ENCODE measurements at regions not wholly inside any gene's neighbourhood (a gene's known extent, or its start where the extent isn't known, plus 50 kb on each side); places are given as distances from the start of the nearest gene placed in this dataset.

DNA sequence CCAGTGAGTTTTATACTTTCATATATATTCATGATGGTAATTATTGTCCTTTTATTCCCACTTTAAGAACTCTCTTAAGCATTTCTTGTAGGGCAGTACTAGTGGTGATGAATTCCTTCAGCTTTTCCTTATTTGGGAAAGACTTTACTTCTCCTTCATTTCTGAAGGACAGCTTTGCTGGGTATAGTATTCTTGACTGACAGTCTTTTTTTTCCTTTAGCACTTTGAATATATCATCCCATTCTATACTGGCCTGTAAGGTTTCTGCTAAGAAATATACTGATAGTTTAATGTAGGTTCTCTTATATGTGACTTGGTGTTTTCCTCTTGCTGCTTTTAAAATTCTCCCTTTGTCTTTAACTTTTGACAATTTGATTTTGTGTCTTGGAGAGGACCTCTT lies 109.0 kb upstream of the FSTL4 start:
- no peak for DNase-seq
- Mint-ChIP-seq H3K9me3 (peaks cover 21 to 24% of the 10 kb centered on the region in 2 donors), H3K4me1 (no peaks in the 10 kb centered on the region), H3K36me3 (peaks cover 10 to 20% of the 10 kb centered on the region in 2 donors), H3K27me3 (peaks cover 5 to 13% of the 10 kb centered on the region in 2 donors), H3K27ac (no peak overlapping the region), H3K4me3 (no peak overlapping the region)
- no peak for ATAC-seq (replicated peaks)

DNA sequence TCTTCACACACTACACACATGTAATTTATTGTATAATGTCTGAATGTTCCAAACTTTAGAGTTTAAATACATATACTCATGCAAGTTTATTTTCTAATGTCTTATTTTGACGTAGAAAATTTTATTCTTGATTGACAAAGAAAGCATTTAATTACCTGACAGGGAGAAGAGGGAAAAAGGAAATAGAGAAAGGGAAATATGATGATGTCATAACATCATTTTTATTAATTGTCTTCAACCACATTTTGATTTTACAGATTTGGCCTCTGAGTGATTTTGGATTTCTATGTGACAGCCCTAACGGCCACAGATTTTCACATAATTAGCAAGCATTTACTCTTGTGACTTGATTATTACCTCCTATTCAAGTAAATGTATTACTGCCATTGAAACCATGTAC lies 106.1 kb upstream of the FSTL4 start:
- Mint-ChIP-seq H3K27me3 (peaks cover 0 to 6% of the 10 kb centered on the region in 2 donors), H3K9me3 (peaks cover 21 to 24% of the 10 kb centered on the region in 2 donors), H3K27ac (no peak overlapping the region), H3K36me3 (peaks cover 10 to 20% of the 10 kb centered on the region in 2 donors), H3K4me1 (no peaks in the 10 kb centered on the region), H3K4me3 (no peak overlapping the region)
- ATAC-seq (replicated peaks), result no peak
- DNase-seq, result no peak

GRCh38 chr5:133716532-133717183 lies 104.3 kb upstream of the FSTL4 start:
- Mint-ChIP-seq H3K27me3 (peaks cover 0 to 6% of the 10 kb centered on the region in 2 donors), H3K9me3 (peaks cover 7 to 13% of the 10 kb centered on the region in 2 donors), H3K4me3 (no peak overlapping the region), H3K4me1 (no peaks in the 10 kb centered on the region), H3K36me3 (peaks cover 3 to 7% of the 10 kb centered on the region in 2 donors), H3K27ac (no peak overlapping the region)
- no peak for DNase-seq
- no peak for ATAC-seq (replicated peaks)

DNA sequence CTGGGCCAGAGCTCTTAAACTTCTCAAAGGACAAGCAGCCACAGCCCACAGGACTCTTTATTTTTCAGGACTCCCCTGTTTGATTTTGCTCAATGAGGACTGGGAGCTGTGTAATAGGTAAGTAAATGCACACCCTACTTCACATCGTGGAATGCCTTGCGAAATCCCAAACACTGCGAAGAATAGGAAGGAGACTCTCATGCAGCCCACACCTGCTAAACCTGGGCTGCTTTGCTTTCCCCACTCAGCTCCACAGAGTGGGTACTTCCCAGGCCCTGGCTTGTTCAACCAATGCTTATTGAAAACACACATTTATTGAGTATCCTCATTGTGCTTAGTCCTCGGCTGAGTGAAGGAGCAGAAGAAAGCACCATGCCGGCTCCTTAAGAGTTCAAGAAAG lies 103.3 kb upstream of the FSTL4 start:
- H3K36me3 Mint-ChIP-seq, result peaks cover 0 to 2% of the 10 kb centered on the region in 2 donors
- no peak for DNase-seq
- no peak overlapping the region for H3K27ac Mint-ChIP-seq
- ATAC-seq (replicated peaks), result no peak
- no peaks in the 10 kb centered on the region for H3K4me1 Mint-ChIP-seq
- H3K9me3 Mint-ChIP-seq, result peaks cover 2 to 3% of the 10 kb centered on the region in 2 donors
- H3K4me3 Mint-ChIP-seq, result no peak overlapping the region
- peaks cover 0 to 11% of the 10 kb centered on the region in 2 donors for H3K27me3 Mint-ChIP-seq

DNA sequence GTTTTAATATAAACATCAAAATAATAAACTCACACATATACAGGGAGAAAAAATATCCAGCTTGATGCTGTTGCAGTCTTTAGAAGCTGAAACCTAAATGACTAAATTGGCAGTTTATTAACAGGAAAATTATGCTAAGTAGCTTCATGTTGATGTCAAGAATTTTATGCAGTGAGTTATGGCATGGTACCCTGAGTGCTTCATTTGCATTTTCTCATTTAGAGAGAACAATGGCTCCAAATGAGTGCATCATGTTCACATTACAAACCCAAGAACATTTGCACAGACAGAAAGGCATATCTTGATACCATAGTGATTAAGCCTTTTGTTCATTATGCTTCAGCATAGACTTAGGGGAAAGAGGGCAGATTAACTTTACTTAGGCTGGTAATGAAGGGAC lies 102.9 kb upstream of the FSTL4 start:
- Mint-ChIP-seq H3K9me3 (no peaks in the 10 kb centered on the region), H3K36me3 (no peaks in the 10 kb centered on the region), H3K4me1 (no peaks in the 10 kb centered on the region), H3K27me3 (peaks cover 0 to 15% of the 10 kb centered on the region in 2 donors), H3K27ac (no peak overlapping the region), H3K4me3 (no peak overlapping the region)
- ATAC-seq (replicated peaks) (no peak), DNase-seq (no peak)

GRCh38 chr5:133714161-133714915 lies 102.0 kb upstream of the FSTL4 start:
- ATAC-seq (replicated peaks), result no peak
- H3K4me3 Mint-ChIP-seq, result no peak overlapping the region
- no peak overlapping the region for H3K27ac Mint-ChIP-seq
- no peaks in the 10 kb centered on the region for H3K4me1 Mint-ChIP-seq
- peaks cover 0 to 17% of the 10 kb centered on the region in 2 donors for H3K27me3 Mint-ChIP-seq
- no peaks in the 10 kb centered on the region for H3K9me3 Mint-ChIP-seq
- H3K36me3 Mint-ChIP-seq, result no peaks in the 10 kb centered on the region
- no peak for DNase-seq

DNA sequence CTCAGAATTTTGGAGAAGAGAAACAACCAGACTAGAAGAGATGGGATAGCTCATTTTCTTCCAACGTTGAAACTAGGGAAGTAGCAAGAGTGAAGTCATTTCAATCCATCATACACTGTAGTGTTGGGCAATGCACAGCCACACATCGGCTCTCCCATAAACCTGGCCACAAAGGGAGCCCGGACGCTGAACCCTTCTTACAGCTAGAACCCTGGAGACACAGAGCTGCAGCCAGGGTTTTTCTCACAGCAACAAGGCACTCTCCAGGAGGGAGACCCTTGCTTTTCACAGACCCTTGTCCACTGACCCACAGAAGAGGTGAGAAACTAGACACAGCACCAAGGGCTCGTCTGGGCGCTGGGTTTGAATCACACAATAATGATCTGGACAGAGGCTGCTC lies 101.4 kb upstream of the FSTL4 start:
- ATAC-seq (replicated peaks) (no peak), DNase-seq (no peak)

DNA sequence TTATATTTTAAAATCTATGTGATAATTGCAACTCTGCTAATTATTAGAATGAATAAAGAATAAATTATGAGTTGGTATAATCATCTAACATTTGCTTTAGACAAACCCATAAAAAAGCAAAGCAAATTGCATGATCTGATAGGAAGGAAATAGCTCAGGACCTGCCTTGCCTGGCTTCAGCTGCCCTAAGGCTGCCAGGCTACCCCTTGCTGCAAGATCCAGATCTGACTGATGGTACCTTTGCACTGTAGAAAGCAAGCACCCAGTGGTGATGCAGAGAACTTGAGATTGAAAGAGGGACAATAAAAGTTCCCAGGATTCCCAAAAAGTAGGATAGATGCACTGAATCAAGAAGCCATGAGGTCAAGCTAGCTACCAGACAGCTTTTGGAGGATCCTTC lies 100.9 kb upstream of the FSTL4 start:
- Mint-ChIP-seq H3K4me3 (no peak overlapping the region), H3K27me3 (peaks cover 0 to 14% of the 10 kb centered on the region in 2 donors), H3K27ac (no peak overlapping the region), H3K9me3 (no peaks in the 10 kb centered on the region), H3K36me3 (no peaks in the 10 kb centered on the region), H3K4me1 (no peaks in the 10 kb centered on the region)
- ATAC-seq (replicated peaks), result no peak
- no peak for DNase-seq

More for the DNA sequence above, 101.4 kb upstream of the FSTL4 start:
- H3K4me3 Mint-ChIP-seq, result no peak overlapping the region
- H3K4me1 Mint-ChIP-seq, result no peaks in the 10 kb centered on the region
- no peaks in the 10 kb centered on the region for H3K9me3 Mint-ChIP-seq
- H3K27me3 Mint-ChIP-seq, result peaks cover 0 to 17% of the 10 kb centered on the region in 2 donors
- no peaks in the 10 kb centered on the region for H3K36me3 Mint-ChIP-seq
- H3K27ac Mint-ChIP-seq, result no peak overlapping the region

GRCh38 chr5:133712562-133712961 lies 100.2 kb upstream of the FSTL4 start:
- no peak for DNase-seq
- Mint-ChIP-seq H3K27me3 (peaks cover 0 to 11% of the 10 kb centered on the region in 2 donors), H3K36me3 (no peaks in the 10 kb centered on the region), H3K4me3 (no peak overlapping the region), H3K27ac (no peak overlapping the region), H3K4me1 (no peaks in the 10 kb centered on the region), H3K9me3 (no peaks in the 10 kb centered on the region)
- no peak for ATAC-seq (replicated peaks)

DNA sequence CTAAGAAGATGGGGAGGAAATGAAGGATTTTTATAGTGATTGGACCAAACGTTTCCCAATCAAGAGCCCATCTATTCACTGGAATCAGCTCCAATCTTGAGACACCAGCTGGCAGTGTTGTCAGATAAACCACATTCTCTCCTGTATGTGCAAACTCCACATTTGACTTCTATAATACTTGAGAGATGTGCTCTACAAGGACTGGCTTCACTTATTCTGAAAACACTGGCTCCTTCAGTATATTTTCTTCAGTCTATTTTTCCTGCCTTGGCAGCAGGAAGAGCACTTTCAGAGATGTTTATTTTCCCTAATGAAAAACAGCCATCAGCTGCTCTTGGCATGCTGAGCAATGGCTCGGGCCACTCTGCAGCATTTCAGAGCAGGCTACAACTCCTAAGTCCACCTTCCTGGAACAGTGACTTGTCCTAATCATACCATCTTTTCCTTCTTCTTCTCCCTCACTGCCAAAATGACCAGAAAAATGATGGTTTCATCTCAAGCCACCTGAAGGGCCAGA lies 96.9 kb upstream of the FSTL4 start:
- H3K27me3 Mint-ChIP-seq, result peaks cover 0 to 11% of the 10 kb centered on the region in 2 donors
- no peak for ATAC-seq (replicated peaks)
- H3K27ac Mint-ChIP-seq, result no peak overlapping the region
- no peak for DNase-seq
- H3K4me3 Mint-ChIP-seq, result no peak overlapping the region
- no peaks in the 10 kb centered on the region for H3K36me3 Mint-ChIP-seq
- no peaks in the 10 kb centered on the region for H3K9me3 Mint-ChIP-seq
- no peaks in the 10 kb centered on the region for H3K4me1 Mint-ChIP-seq

- Mint-ChIP-seq H3K27me3 (peaks cover 0 to 11% of the 10 kb centered on the region in 2 donors), H3K4me3 (no peak overlapping the region), H3K4me1 (no peaks in the 10 kb centered on the region), H3K36me3 (no peaks in the 10 kb centered on the region), H3K27ac (peak overlapping the region; percentile 25), H3K9me3 (no peaks in the 10 kb centered on the region)
- DNase-seq (no peak), ATAC-seq (replicated peaks) (no peak)
Measured at GRCh38 chr5:133708331-133708850, 96.0 kb upstream of the FSTL4 start.

GRCh38 chr5:133707629-133708028 lies 95.3 kb upstream of the FSTL4 start:
- Mint-ChIP-seq H3K4me3 (no peak overlapping the region), H3K27me3 (peaks cover 0 to 11% of the 10 kb centered on the region in 2 donors), H3K36me3 (no peaks in the 10 kb centered on the region), H3K4me1 (no peaks in the 10 kb centered on the region), H3K9me3 (no peaks in the 10 kb centered on the region), H3K27ac (no peak overlapping the region)
- ATAC-seq (replicated peaks) (no peak), DNase-seq (no peak)

DNA sequence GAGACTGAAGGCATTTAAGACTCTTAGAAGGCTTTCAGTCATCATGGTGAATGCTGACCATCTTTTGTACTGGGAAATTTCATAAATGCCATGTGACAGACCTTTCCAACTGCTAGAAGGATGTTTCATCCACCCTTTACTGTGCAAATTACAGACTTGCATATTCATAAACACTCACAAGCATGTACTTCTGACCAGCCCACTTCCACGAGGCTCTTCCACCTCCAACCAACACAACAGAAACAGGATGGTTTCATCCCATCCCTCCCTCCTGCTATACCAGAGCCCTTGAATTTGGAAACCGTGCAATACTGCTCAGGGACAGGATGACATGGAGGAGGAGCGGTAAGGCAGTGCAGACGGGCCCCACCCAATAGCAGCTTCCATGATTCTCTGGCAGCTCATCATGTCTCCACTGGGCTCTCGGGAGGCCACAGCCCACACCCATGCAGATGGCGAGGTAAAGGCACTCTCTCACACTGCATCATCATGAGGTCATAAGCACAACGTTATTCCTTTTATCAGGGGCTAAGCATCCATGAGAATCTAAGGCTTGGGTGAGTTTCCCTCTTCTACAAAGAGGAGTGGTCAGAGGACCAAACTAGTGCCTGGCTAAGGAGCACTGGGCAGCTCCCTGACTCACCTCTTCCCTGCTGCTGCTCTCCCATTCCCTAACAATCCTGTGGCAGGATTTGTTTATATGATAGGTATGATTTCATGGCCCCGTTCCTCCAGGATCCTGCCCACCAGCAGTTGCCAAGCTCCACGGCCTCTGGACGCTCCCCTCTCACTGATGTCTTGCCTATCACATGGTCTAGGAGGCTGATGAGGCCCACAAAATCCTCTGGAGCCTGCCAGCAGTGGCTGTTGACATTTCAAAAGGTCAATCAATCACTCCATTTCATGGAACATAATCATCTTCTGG lies 94.4 kb upstream of the FSTL4 start:
- DNase-seq (no peak), ATAC-seq (replicated peaks) (no peak)
- Mint-ChIP-seq H3K9me3 (no peaks in the 10 kb centered on the region), H3K36me3 (no peaks in the 10 kb centered on the region), H3K4me1 (no peaks in the 10 kb centered on the region), H3K4me3 (no peak overlapping the region), H3K27me3 (peaks cover 0 to 11% of the 10 kb centered on the region in 2 donors), H3K27ac (no peak overlapping the region)

- Mint-ChIP-seq H3K27me3 (peaks cover 1 to 6% of the 10 kb centered on the region in 2 donors), H3K4me1 (peaks cover 0 to under 1% of the 10 kb centered on the region in 2 donors), H3K27ac (no peak overlapping the region), H3K36me3 (peaks cover 0 to 1% of the 10 kb centered on the region in 2 donors), H3K9me3 (peaks cover under 1 to 1% of the 10 kb centered on the region in 2 donors), H3K4me3 (no peak overlapping the region)
- no peak for ATAC-seq (replicated peaks)
- no peak for DNase-seq
Measured at GRCh38 chr5:133705331-133705730, 93.0 kb upstream of the FSTL4 start.
